ENCODE measurements at regions not wholly inside any gene's neighbourhood (a gene's known extent, or its start where the extent isn't known, plus 50 kb on each side); places are given as distances from the start of the nearest gene placed in this dataset.

DNA sequence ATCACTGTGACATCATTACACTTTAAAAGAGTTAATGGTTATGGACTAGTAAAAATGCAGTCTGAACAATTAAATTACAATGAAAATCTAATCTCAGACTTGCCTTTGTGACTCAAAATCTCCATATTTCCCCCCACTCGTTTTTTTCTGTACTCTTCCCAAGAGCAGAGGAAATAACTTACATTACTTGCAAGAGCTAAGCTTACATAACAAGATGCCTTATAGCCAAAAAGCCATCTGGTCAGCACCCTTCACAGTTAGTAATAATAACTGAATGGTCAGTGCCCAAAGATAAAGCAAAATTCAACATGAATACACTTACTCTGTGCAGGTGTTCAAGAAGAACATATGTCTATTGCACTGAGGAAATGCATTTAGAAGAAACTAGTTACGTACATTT, 1381.5 kb upstream of the CELF2 start:
- DNase-seq (ENCODE audit: low read depth), result no peak

GRCh38 chr10:9643782-9644181, 1373.9 kb upstream of the CELF2 start:
- no peak for DNase-seq (ENCODE audit: low read depth)

DNA sequence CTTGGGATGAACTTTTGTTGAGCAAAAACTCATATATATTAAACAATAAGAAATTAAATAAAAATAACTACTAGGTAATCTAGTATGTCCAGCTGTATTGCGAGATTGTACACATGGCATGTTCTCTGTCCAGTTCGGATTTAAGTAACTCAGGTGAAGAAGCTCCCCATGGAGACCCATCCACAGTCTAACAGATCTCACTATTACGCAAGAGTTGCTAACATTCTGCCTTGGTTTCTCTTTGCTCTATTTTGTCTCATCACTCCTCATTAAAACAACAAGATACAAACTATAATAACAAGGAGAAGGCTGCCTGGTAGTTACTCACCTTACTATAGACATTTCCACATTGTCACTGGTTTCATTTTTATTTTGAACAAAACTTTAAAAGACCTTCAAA, 1372.3 kb upstream of the CELF2 start:
- DNase-seq (ENCODE audit: low read depth), result no peak

DNA sequence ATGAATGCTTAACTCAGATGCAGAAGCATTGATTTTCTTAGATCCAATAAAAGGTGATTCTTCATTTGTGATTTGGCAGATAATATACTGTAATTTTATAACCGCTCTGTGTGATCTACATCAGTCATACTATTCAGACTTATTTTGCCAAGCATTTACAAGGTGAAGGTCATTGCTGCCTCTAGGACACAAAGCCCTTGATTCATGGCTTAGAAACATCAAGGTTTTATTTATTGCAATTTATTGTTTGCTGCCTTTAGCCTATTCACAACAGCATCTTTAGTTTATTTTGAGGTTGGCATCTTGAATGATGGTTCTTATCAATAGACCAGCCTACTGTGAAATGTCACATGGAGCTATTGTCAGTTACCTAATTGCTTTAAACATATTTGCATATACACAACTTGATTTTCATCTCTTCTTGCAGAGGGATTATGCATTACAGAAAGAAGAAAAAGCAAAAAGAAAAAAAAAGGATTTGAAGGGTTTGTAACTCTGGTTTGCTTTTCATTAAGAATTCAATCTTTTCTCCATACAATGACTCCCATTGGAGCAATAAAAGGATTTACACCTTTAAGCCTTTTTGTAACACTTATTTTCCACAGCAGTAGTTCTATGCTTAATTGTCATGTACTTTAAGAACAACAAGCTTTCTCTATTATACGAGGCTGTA, 1371.6 kb upstream of the CELF2 start:
- DNase-seq (ENCODE audit: low read depth), result no peak

DNA sequence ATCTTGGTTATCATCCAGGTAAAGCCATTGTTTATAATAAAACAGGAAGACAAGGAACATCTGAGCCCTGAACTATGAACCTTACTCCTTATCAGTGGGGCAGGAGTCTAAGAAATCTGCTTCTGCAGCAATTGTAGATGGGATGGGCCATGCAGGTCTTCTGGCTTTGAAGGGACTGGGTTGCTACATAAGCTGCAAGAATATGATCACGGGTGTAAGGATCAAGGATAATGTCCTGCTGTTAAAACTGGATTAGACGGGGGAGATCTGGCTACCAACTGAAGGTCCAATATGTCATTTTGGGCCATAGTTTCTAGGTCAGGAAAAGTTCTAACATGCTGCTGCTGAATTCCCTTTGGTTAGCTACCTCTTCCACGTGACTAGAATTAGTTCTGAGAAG, 1363.4 kb upstream of the CELF2 start:
- DNase-seq (ENCODE audit: low read depth), result no peak

GRCh38 chr10:9656386-9656785, 1361.3 kb upstream of the CELF2 start:
- no peak for DNase-seq (ENCODE audit: low read depth)

DNA sequence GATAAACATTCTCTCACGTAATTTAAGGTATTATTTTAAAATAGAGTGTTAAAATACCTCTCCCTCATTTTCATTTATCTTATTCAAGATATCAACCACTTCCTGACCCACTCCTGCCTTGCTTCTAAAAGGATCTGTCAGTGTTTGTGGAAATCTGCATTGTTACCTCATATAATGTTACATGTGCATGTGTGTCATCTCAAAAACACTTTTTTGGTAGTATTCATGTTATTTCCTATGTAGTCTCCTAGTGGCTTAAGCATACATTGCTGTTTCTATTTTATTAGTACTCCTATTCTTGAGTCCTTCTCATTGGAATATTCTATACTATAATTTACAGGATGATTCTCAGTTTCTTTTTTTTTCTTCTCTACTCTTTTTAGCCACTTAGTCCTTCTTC, 1360.7 kb upstream of the CELF2 start:
- no peak for DNase-seq (ENCODE audit: low read depth)

DNA sequence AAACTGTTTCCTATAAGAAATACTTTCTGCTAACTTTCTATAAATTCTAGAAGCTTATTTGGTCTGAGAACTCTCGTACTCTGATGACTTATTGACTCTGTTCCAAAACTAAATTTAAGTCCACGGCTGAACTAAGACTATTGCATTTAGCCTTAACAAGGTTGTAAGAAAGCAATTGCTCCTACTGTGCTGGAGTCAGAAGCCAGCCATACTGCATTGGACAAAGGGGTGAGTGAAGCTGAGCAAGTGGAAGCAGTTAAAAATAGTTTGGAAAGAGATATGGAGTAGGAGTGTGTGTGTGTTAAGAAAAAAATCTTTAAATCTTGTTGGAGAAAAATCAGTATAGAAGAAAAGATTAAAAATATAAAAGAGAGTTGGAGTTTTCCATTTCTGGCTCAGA, 1360.1 kb upstream of the CELF2 start:
- no peak for DNase-seq (ENCODE audit: low read depth)

DNA sequence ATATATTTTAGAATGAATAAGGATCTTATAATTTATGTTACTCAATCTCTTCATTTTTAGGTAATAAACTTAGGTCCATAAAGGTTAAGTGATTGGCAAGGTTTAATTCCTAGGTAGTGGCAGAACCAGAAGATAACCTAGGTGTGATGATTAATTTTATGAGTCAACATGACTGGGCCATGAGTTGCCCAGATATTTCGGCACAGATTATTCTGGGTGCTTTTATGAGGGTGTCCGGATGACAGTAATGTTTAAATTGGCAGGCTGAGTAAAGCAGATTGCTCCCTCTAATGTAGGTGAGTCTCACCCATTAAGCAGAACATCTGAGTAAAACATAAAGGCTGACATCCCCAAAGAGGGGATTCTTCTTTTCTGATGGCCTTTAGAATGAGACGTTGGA, 1349.3 kb upstream of the CELF2 start:
- no peak for DNase-seq (ENCODE audit: low read depth)

DNA sequence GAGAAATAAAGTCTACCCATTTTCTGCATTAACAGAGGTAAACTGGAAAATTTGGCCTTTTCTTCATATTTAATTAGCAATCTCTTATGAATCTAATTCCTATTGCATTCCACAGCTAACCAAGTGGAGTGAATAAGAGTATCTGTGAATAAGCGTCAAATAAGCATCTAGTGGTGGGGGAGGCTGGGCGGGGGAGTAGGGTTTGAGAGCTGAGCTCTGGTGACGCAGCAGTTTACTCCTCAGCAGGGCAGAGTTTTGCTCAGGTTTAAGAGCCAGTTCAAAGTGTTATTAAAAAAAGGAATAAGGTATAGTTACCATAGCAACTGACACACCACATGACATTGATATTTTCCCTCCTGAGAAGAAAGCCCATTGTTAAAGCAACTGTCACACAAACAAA, 1346.8 kb upstream of the CELF2 start:
- DNase-seq (ENCODE audit: low read depth), result no peak

- no peak for DNase-seq (ENCODE audit: low read depth)
Measured at GRCh38 chr10:9681655-9682054, 1336.0 kb upstream of the CELF2 start.

GRCh38 chr10:9682802-9683201, 1334.9 kb upstream of the CELF2 start:
- no peak for DNase-seq (ENCODE audit: low read depth)

DNA sequence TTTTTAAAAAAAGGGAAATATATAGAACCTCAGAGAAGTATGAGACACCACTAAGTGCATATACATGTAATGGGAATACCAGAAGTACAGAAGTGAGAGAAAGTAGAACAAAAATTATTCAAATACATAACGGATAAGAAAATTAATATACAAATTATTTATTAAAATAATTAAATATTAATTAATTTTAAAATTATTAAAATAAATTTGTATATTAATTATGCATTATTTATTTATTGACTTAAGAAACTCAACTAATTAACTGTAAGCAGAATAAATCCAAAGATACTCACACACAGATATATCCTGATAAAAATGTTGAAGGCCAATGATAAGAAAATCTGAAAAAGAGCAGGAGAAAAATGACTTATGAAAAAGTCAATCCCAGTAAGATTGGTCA, 1333.5 kb upstream of the CELF2 start:
- DNase-seq (ENCODE audit: low read depth), result no peak

DNA sequence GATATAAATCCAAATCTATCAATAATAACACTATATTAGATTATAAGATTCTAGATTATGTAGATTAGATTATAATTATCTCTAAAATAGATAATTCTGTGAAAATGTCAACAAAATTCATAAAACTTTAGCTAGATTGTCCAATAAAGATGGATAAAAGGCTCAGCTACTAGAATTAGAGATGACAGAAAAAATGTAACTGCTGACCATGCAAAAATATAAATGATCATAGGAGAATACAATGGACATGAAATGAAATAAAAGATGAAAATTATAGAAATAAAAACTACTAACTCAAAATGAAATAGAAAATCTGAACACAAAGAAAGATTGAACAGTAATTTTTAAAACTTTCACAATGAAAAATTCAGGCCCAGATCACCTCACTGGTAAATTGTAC, 1332.1 kb upstream of the CELF2 start:
- DNase-seq (ENCODE audit: low read depth), result no peak

DNA sequence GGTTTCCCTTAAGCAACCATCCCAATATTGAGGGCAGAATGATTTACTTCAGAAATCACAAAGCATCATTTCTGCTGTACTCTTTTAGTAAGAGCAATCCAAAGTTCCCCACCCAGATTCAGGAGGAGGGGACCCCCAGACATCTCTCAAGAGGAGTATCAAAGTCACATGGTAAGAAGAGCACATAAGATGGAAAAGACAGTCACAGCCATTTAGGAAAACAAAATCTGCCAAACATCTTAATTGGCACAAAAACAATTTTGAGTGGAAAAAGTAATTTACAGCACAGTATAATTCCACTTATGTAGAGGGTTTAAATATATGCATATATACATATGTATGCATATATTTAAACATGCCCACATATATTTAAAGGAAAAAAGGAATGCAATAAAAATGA, 1329.0 kb upstream of the CELF2 start:
- no peak for DNase-seq (ENCODE audit: low read depth)

- DNase-seq (ENCODE audit: low read depth), result no peak
Measured at GRCh38 chr10:9707216-9707615, 1310.5 kb upstream of the CELF2 start.

DNA sequence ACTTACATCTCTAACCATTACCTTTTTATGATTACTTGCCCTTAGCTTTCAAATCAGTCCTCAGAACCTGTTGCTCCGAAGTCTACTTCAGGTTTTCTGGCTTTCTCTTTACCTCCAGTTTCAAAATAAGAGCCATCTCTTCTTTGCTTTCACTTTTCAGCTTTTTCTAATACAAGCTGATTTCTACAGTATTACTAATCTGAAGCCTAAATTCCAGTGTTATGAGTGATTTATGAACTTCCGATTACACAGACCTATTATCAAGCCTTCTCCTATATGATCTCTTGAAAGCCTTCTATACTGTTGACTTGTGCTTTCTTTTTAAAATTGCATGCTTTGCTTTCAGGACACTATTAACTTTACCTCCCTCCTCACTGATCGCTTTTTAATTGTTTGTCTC, 1307.8 kb upstream of the CELF2 start:
- no peak for DNase-seq (ENCODE audit: low read depth)

- no peak for DNase-seq (ENCODE audit: low read depth)
Measured at GRCh38 chr10:9712393-9712792, 1305.3 kb upstream of the CELF2 start.

DNA sequence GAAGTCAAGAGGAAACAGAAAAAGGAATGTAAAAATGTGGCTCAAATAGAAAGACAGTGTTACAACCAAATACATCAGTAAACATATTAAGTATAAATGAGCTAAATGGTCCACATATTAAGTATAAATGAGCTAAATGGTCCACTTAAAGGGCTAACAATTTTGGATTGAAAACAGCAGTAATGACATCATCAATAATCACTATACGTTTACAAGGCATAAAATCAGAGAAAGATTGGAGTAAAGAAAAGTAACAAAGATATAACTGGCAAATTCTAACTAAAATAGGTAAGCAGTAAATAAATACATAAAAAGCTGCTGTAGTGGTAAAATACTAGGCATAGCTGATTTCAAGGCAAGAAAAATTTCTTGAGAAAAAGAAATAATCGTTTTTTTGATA, 1298.4 kb upstream of the CELF2 start:
- no peak for DNase-seq (ENCODE audit: low read depth)

GRCh38 chr10:9733766-9734165, 1283.9 kb upstream of the CELF2 start:
- DNase-seq (ENCODE audit: low read depth), result no peak

DNA sequence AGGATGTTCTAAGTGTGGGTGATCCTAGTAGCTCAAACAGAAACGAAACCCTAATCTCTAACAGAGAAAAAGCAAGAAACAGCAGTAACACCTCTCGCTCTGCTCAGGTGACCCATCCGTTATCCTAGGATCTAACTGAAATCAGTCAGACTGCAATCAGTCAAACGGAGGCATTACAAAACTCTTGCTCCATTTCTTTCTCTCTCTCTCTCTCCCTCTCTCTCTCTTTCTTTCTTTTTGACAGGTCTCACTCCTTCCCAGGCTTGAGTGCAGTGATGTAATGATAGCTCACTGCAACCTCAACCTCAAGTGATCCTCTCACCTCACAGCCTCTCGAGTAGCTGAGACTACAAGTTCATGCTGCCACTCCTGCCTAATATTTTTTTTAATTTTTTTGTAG, 1283.5 kb upstream of the CELF2 start:
- no peak for DNase-seq (ENCODE audit: low read depth)

- no peak for DNase-seq (ENCODE audit: low read depth)
Measured at GRCh38 chr10:9735731-9736130, 1281.9 kb upstream of the CELF2 start.

GRCh38 chr10:9743639-9744038, 1274.0 kb upstream of the CELF2 start:
- DNase-seq (ENCODE audit: low read depth), result no peak

- DNase-seq (ENCODE audit: low read depth), result no peak
Measured at GRCh38 chr10:9745158-9745557, 1272.5 kb upstream of the CELF2 start.

- DNase-seq (ENCODE audit: low read depth), result no peak
Measured at GRCh38 chr10:9757176-9757575, 1260.5 kb upstream of the CELF2 start.

Measured in stimulated activated CD8-positive, alpha-beta memory T cell treated with anti-CD3 and anti-CD28 coated beads, Interleukin-15, amount 100 ng/mL, for 24 hours (primary cell).